ENCODE measurements at regions not wholly inside any gene's neighbourhood (a gene's known extent, or its start where the extent isn't known, plus 50 kb on each side); places are given as distances from the start of the nearest gene placed in this dataset.

DNA sequence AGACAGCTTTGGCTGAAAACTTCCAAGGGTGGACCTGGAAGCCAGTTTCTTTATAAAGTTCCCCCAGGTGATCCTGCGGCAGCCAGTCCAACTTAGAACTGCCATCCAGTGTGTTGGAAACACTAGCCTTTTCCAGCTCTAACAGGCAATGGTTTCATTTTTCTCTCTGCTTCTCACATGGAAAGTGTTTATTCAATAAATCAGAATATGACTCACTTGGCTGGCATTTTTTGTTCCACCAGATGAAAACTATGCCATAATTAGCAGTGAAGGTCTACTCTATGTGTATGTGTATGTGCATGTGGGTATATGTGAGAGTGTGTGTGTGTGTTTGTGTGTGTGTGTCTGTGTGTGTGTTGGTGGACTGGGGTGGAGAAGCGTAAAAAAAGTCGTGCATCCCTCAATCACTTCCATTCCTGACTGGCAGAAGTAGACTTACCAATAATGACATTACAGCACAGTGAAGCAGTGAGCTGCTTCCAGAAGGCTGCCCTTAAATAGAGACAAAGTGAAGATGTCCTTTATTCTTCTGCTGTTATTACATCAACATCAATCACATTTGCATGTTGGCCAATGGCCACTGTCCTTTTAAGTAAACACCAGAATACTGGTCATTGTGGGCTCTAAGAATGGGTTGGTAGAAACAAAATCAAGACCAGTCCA, 90.9 kb upstream of the SETBP1 start:
- H3K9ac ChIP-seq, result no peak overlapping the region
- H3K4me2 ChIP-seq, result no peak overlapping the region
- H3K79me2 ChIP-seq (ENCODE audit: low read depth), result no peaks in the 10 kb centered on the region
- H3K36me3 ChIP-seq, result no peaks in the 10 kb centered on the region
- H3K4me1 Mint-ChIP-seq, result peaks cover 8% of the 10 kb centered on the region
- no peaks in the 10 kb centered on the region for H3F3A ChIP-seq (ENCODE audit: low read depth)
- no peak for DNase-seq (ENCODE audit: low spot score)
- no peaks in the 10 kb centered on the region for H3K27me3 ChIP-seq
- H3K4me3 ChIP-seq, result no peak overlapping the region
- H3K36me3 Mint-ChIP-seq, result no peaks in the 10 kb centered on the region
- H2AFZ ChIP-seq (replicated peaks), result no peak overlapping the region
- H3K9me3 ChIP-seq (ENCODE audit: low read depth), result no peaks in the 10 kb centered on the region
- no peaks in the 10 kb centered on the region for H3K4me1 ChIP-seq
- no peaks in the 10 kb centered on the region for H3K9me3 Mint-ChIP-seq
- no peaks in the 10 kb centered on the region for H3K27me3 Mint-ChIP-seq (ENCODE audit: insufficient read depth, low read depth)
- no peaks in the 10 kb centered on the region for H4K20me1 ChIP-seq (ENCODE audit: low read depth)
- TF ChIP-seq EZH2 (IDR thresholded peaks at IDR 0.05) (no peak), EZH2phosphoT487 (IDR thresholded peaks at IDR 0.05) (no peak)
- TF ChIP-seq, protein P1, sequence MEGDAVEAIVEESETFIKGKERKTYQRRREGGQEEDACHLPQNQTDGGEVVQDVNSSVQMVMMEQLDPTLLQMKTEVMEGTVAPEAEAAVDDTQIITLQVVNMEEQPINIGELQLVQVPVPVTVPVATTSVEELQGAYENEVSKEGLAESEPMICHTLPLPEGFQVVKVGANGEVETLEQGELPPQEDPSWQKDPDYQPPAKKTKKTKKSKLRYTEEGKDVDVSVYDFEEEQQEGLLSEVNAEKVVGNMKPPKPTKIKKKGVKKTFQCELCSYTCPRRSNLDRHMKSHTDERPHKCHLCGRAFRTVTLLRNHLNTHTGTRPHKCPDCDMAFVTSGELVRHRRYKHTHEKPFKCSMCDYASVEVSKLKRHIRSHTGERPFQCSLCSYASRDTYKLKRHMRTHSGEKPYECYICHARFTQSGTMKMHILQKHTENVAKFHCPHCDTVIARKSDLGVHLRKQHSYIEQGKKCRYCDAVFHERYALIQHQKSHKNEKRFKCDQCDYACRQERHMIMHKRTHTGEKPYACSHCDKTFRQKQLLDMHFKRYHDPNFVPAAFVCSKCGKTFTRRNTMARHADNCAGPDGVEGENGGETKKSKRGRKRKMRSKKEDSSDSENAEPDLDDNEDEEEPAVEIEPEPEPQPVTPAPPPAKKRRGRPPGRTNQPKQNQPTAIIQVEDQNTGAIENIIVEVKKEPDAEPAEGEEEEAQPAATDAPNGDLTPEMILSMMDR (IDR thresholded peaks at IDR 0.05), result no peak
- H3K27ac ChIP-seq, result no peak overlapping the region
- H3K4me3 Mint-ChIP-seq, result no peak overlapping the region
- no peak overlapping the region for H3K27ac Mint-ChIP-seq

DNA sequence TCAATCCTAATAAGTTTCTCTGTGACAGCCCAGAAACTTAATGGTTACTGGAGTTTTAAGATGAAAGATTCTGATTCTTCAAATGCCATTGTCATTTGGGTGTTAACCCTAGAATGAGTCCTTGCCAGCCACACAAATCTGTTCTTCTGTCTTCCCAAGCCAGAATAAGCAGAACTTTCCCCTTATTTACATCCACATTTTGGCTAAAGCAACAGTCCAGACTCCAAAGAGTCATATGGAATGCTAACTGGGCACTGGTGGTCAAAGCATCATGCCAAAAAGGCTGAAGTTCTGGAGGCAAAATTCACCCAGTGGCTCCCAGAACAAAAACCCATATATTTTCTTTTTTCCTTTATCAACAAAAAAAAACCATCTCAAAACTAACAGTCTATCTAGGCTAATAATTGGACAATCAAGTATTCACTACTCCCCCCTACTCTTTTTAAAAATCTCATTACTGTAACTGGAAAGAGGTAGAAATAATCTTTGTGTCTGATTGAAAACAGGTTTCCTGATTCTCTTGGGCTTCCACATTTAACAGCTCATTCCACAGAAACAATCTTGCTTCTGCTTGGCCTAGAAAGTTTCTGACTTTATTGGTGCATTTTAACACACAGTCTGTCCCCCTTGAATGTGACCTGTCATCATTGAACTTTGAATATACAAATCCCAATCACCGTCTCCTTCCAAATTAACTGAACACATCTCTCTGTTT, 89.6 kb upstream of the SETBP1 start:
- Histone ChIP-seq H3K27ac (no peak overlapping the region), H3K79me2 (ENCODE audit: low read depth) (no peaks in the 10 kb centered on the region), H3K4me3 (no peak overlapping the region), H4K20me1 (ENCODE audit: low read depth) (no peaks in the 10 kb centered on the region), H3K9me3 (ENCODE audit: low read depth) (no peaks in the 10 kb centered on the region), H3F3A (ENCODE audit: low read depth) (no peaks in the 10 kb centered on the region), H3K4me2 (no peak overlapping the region), H3K9ac (no peak overlapping the region), H3K27me3 (no peaks in the 10 kb centered on the region), H3K4me1 (no peaks in the 10 kb centered on the region), H2AFZ (replicated peaks) (no peak overlapping the region), H3K36me3 (no peaks in the 10 kb centered on the region)
- Mint-ChIP-seq H3K4me3 (no peak overlapping the region), H3K27ac (no peak overlapping the region), H3K36me3 (no peaks in the 10 kb centered on the region), H3K27me3 (ENCODE audit: insufficient read depth, low read depth) (no peaks in the 10 kb centered on the region), H3K9me3 (no peaks in the 10 kb centered on the region), H3K4me1 (peaks cover 10% of the 10 kb centered on the region)
- no peak for DNase-seq (ENCODE audit: low spot score)
- TF ChIP-seq EZH2 (IDR thresholded peaks at IDR 0.05), result no peak
- no peak for TF ChIP-seq EZH2phosphoT487 (IDR thresholded peaks at IDR 0.05)
- TF ChIP-seq, protein P1 (IDR thresholded peaks at IDR 0.05), result no peak

DNA sequence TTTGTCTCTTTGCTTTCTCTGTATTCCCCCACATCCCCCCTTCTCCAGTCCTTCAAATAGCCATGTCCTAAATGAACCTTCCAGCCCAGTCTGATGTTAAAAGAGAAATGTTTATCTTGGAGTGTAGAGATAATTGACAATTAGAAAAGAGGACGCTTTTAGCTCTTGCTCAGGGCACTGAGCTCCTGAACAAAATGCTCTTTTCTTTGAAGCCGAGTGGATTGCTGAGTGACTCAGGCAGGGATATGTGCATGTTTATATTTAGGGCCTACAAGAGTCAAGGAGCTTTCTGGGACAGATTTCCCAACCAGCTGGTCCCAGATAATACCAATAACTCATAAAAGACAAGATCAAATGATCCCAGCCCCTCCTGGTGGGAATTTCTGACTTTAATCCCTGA, 88.0 kb upstream of the SETBP1 start:
- Histone ChIP-seq H3K4me3 (no peak overlapping the region), H2AFZ (replicated peaks) (no peak overlapping the region), H3K79me2 (ENCODE audit: low read depth) (no peaks in the 10 kb centered on the region), H3K9me3 (ENCODE audit: low read depth) (no peaks in the 10 kb centered on the region), H4K20me1 (ENCODE audit: low read depth) (no peaks in the 10 kb centered on the region), H3K27me3 (no peaks in the 10 kb centered on the region), H3K4me2 (no peak overlapping the region), H3K27ac (no peak overlapping the region), H3K9ac (no peak overlapping the region), H3K36me3 (no peaks in the 10 kb centered on the region), H3F3A (ENCODE audit: low read depth) (no peaks in the 10 kb centered on the region), H3K4me1 (no peaks in the 10 kb centered on the region)
- Mint-ChIP-seq H3K27me3 (ENCODE audit: insufficient read depth, low read depth) (no peaks in the 10 kb centered on the region), H3K4me3 (no peak overlapping the region), H3K9me3 (no peaks in the 10 kb centered on the region), H3K36me3 (no peaks in the 10 kb centered on the region), H3K27ac (no peak overlapping the region), H3K4me1 (peaks cover 10% of the 10 kb centered on the region)
- DNase-seq (ENCODE audit: low spot score), result no peak
- TF ChIP-seq EZH2 (IDR thresholded peaks at IDR 0.05), result no peak
- TF ChIP-seq EZH2phosphoT487 (IDR thresholded peaks at IDR 0.05), result no peak
- TF ChIP-seq, protein P1 (IDR thresholded peaks at IDR 0.05), result no peak

Data from neural progenitor cell (in vitro differentiated cells).